Nephron (organoid): ENCODE measurements at regions not wholly inside any gene's neighbourhood (a gene's known extent, or its start where the extent isn't known, plus 50 kb on each side); places are given as distances from the start of the nearest gene placed in this dataset.

ENCODE experiments used
- H3K27ac Mint-ChIP-seq, 3 experiments: 2 replicates each; pipeline ENCODE4 v1.8.0; 2020; ENCODE audit warnings: mixed read lengths in 3 of 3, mild to moderate bottlenecking in 2 of 3, moderate library complexity in 1 of 3
- H3K27me3 Mint-ChIP-seq: 2 replicates; pipeline ENCODE4 v1.8.0; 2021; ENCODE audit warnings: low read depth, mild to moderate bottlenecking, moderate library complexity, mixed read lengths
- H3K36me3 Mint-ChIP-seq: 2 replicates; pipeline ENCODE4 v1.8.0; 2020; ENCODE audit warnings: low read depth, mixed read lengths
- H3K4me1 Mint-ChIP-seq: 2 replicates; pipeline ENCODE4 v1.8.0; 2020; ENCODE audit warnings: mixed read lengths
- H3K4me3 Mint-ChIP-seq, 3 experiments: 2 replicates each; pipeline ENCODE4 v1.8.0; 2020; ENCODE audit warnings: mild to moderate bottlenecking in 3 of 3, mixed read lengths in 3 of 3, moderate library complexity in 2 of 3
- H3K9me3 Mint-ChIP-seq: 2 replicates; pipeline ENCODE4 v1.8.0; 2020; ENCODE audit warnings: mixed read lengths
- CTCF ChIP-seq, 3 experiments: fragments of 200-600 bp; sonication (generic); IDR thresholded peaks; one replicate each; pipeline ENCODE4 v1.5.0; 2021; ENCODE audit warnings: antibody characterized with exemption in 3 of 3; ENCODE audit not compliant: unreplicated experiment in 3 of 3

DNA sequence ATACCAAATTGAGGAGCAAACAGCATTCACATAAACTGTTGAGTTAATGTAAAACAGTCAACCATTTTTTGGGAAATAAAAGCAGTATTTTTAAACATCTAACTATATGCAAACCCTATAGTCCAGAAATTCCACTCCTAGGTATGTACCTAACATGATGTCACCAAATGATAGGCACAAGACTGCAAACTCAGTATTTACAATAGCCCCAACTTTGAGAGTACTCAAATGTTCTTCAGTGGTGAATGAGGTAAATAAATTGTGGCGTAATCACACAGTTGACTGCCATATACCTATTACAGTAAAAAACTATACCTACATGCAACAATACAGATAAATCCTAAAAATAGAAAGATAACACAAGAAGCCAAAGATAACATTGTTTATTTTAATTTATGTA is 1243.8 kb upstream of the ADGRL3 start:
- Mint-ChIP-seq H3K36me3 (no peaks in the 10 kb centered on the region), H3K4me1 (no peaks in the 10 kb centered on the region), H3K27ac (no peak overlapping the region), H3K27me3 (no peaks in the 10 kb centered on the region), H3K9me3 (no peaks in the 10 kb centered on the region), H3K4me3 (no peak overlapping the region)
- no peak for TF ChIP-seq CTCF (IDR thresholded peaks at IDR 0.05; ENCODE audit: unreplicated experiment in 3 of 3)

DNA sequence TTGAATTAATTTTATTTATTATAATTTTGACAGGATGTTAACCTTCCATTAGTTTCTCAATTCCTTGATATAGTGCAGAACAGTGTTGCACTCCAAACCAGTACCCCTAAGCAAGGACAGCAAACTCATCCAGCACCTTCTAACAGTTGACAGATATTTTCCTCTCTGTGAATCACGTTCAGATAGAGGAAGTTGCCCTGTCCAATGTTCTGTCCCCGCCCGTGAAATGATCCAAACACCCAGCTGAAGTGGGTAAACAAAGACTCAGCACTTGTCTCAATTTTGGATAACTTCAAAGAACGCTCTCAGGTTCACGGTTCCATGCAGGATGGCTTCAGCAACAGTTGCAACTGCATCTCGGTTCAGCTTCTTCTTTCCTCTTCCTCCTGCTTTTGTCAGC is 1240.0 kb upstream of the ADGRL3 start:
- TF ChIP-seq CTCF (IDR thresholded peaks at IDR 0.05; ENCODE audit: unreplicated experiment in 3 of 3), result no peak
- H3K9me3 Mint-ChIP-seq, result no peaks in the 10 kb centered on the region
- H3K4me1 Mint-ChIP-seq, result no peaks in the 10 kb centered on the region
- no peak overlapping the region for H3K27ac Mint-ChIP-seq
- H3K4me3 Mint-ChIP-seq, result no peak overlapping the region
- H3K27me3 Mint-ChIP-seq, result no peaks in the 10 kb centered on the region
- no peaks in the 10 kb centered on the region for H3K36me3 Mint-ChIP-seq

- H3K4me1 Mint-ChIP-seq, result no peaks in the 10 kb centered on the region
- no peak overlapping the region for H3K27ac Mint-ChIP-seq
- H3K27me3 Mint-ChIP-seq, result peaks cover 3% of the 10 kb centered on the region
- H3K4me3 Mint-ChIP-seq, result no peak overlapping the region
- H3K9me3 Mint-ChIP-seq, result no peaks in the 10 kb centered on the region
- TF ChIP-seq CTCF (IDR thresholded peaks at IDR 0.05; ENCODE audit: unreplicated experiment in 3 of 3), result no peak
- no peaks in the 10 kb centered on the region for H3K36me3 Mint-ChIP-seq
Observed at GRCh38 chr4:59966758-59967157, 1233.4 kb upstream of the ADGRL3 start.

GRCh38 chr4:59968796-59969195 is 1231.3 kb upstream of the ADGRL3 start:
- no peaks in the 10 kb centered on the region for H3K36me3 Mint-ChIP-seq
- H3K4me3 Mint-ChIP-seq, result no peak overlapping the region
- H3K27ac Mint-ChIP-seq, result no peak overlapping the region
- H3K9me3 Mint-ChIP-seq, result no peaks in the 10 kb centered on the region
- no peak for TF ChIP-seq CTCF (IDR thresholded peaks at IDR 0.05; ENCODE audit: unreplicated experiment in 3 of 3)
- H3K27me3 Mint-ChIP-seq, result peaks cover 3% of the 10 kb centered on the region
- no peaks in the 10 kb centered on the region for H3K4me1 Mint-ChIP-seq

- Mint-ChIP-seq H3K36me3 (no peaks in the 10 kb centered on the region), H3K9me3 (no peaks in the 10 kb centered on the region)
Observed at GRCh38 chr4:59969909-59970308, 1230.2 kb upstream of the ADGRL3 start.

More at GRCh38 chr4:59969909-59970308, 1230.2 kb upstream of the ADGRL3 start:
- peaks cover 3% of the 10 kb centered on the region for H3K27me3 Mint-ChIP-seq
- H3K27ac Mint-ChIP-seq, result no peak overlapping the region
- TF ChIP-seq CTCF (IDR thresholded peaks at IDR 0.05; ENCODE audit: unreplicated experiment in 3 of 3), result no peak
- H3K4me1 Mint-ChIP-seq, result no peaks in the 10 kb centered on the region
- H3K4me3 Mint-ChIP-seq, result no peak overlapping the region
